ENCODE measurements at regions not wholly inside any gene's neighbourhood (a gene's known extent, or its start where the extent isn't known, plus 50 kb on each side); places are given as distances from the start of the nearest gene placed in this dataset.

GRCh38 chr4:77314697-77315096 lies 157.7 kb downstream of the CCNG2 start:
- in situ Hi-C loops (cut with HindIII; ENCODE audit: low pct_unique_long_range_greater_than_20kb, low sequenced_read_pairs), result no loop called here
- ATAC-seq, result no peak
- H3K27ac ChIP-seq (ENCODE audit: low read length), result no peak overlapping the region
- no peaks in the 10 kb centered on the region for H3K36me3 ChIP-seq (ENCODE audit: control insufficient read depth, insufficient read depth, low read length)
- ChIA-PET POLR2A (no interaction called here), CTCF (no interaction called here)
- intact Hi-C loops (cut with micrococcal nuclease; ENCODE audit: unreplicated experiment), result no loop called here
- no peaks in the 10 kb centered on the region for H3K4me1 ChIP-seq (ENCODE audit: control insufficient read depth, insufficient read depth, low read length)
- H3K4me3 ChIP-seq (ENCODE audit: low read depth in 2 of 2, low read length in 2 of 2), result no peak overlapping the region
- DNase-seq (ENCODE audit: low read depth, low spot score), result no peak
- no peaks in the 10 kb centered on the region for H3K9me3 ChIP-seq (ENCODE audit: control insufficient read depth, insufficient read depth, low read depth, low read length)
- no peak for TF ChIP-seq CTCF (IDR thresholded peaks at IDR 0.05)
- TF ChIP-seq SIN3A (IDR thresholded peaks at IDR 0.05; ENCODE audit: borderline replicate concordance, insufficient read depth, low read depth, low read length), result no peak
- TF ChIP-seq TCF7L2 (IDR thresholded peaks at IDR 0.05; ENCODE audit: low read depth, low read length), result no peak
- H3K27me3 ChIP-seq (ENCODE audit: control insufficient read depth, insufficient read depth, low read length), result no peaks in the 10 kb centered on the region
- no TSS peak for BruUV-seq (replicated peaks)

GRCh38 chr4:77327151-77327550 lies 170.1 kb downstream of the CCNG2 start:
- no peak for ATAC-seq
- CTCF ChIA-PET, result no interaction called here
- BruUV-seq (replicated peaks), result no TSS peak
- intact Hi-C loops (cut with micrococcal nuclease; ENCODE audit: unreplicated experiment) (no loop called here), in situ Hi-C loops (cut with HindIII; ENCODE audit: low pct_unique_long_range_greater_than_20kb, low sequenced_read_pairs) (no loop called here)
- H3K27me3 ChIP-seq (ENCODE audit: control insufficient read depth, insufficient read depth, low read length), result no peaks in the 10 kb centered on the region
- no peaks in the 10 kb centered on the region for H3K4me1 ChIP-seq (ENCODE audit: control insufficient read depth, insufficient read depth, low read length)
- DNase-seq (ENCODE audit: low read depth, low spot score), result no peak
- H3K27ac ChIP-seq (ENCODE audit: low read length), result no peak overlapping the region
- no peaks in the 10 kb centered on the region for H3K36me3 ChIP-seq (ENCODE audit: control insufficient read depth, insufficient read depth, low read length)
- POLR2A ChIA-PET, result no interaction called here
- no peak overlapping the region for H3K4me3 ChIP-seq (ENCODE audit: low read depth in 2 of 2, low read length in 2 of 2)
- no peaks in the 10 kb centered on the region for H3K9me3 ChIP-seq (ENCODE audit: control insufficient read depth, insufficient read depth, low read depth, low read length)
- TF ChIP-seq POLR2AphosphoS5 (IDR thresholded peaks at IDR 0.05; ENCODE audit: low read depth, low read length) (no peak), SIN3A (IDR thresholded peaks at IDR 0.05; ENCODE audit: borderline replicate concordance, insufficient read depth, low read depth, low read length) (no peak), REST (IDR thresholded peaks at IDR 0.05; ENCODE audit: insufficient read depth in 1 of 2, low read depth in 2 of 2, low read length in 1 of 2) (no peak), TCF7L2 (IDR thresholded peaks at IDR 0.05; ENCODE audit: low read depth, low read length) (no peak), CTCF (IDR thresholded peaks at IDR 0.05) (no peak)

All from Panc1 (cell line).